LNCaP clone FGC (cell line): ENCODE measurements at regions not wholly inside any gene's neighbourhood (a gene's known extent, or its start where the extent isn't known, plus 50 kb on each side); places are given as distances from the start of the nearest gene placed in this dataset.

Source experiments
- DNase-seq: peaks from one replicate; pipeline ENCODE4 v3.0.0-alpha.2; 2011; ENCODE audit warnings: low read depth
- H3K4me3 ChIP-seq: 2 replicates; pipeline ENCODE4 v1.5.1; 2011; ENCODE audit warnings: mild to moderate bottlenecking, low read depth, low read length, control low read depth
- CTCF ChIP-seq: IDR thresholded peaks from 2 replicates; pipeline ENCODE4 v1.5.1; 2012; ENCODE audit warnings: mild to moderate bottlenecking; ENCODE audit not compliant: control insufficient read depth, insufficient read depth; ENCODE audit errors: extremely low read depth

- TF ChIP-seq CTCF = no peak
- DNase-seq = no peak
- H3K4me3 ChIP-seq = no peak overlapping the region
Observed at GRCh38 chr6:9095137-9095536, 659.8 kb upstream of the SLC35B3 start.

DNA sequence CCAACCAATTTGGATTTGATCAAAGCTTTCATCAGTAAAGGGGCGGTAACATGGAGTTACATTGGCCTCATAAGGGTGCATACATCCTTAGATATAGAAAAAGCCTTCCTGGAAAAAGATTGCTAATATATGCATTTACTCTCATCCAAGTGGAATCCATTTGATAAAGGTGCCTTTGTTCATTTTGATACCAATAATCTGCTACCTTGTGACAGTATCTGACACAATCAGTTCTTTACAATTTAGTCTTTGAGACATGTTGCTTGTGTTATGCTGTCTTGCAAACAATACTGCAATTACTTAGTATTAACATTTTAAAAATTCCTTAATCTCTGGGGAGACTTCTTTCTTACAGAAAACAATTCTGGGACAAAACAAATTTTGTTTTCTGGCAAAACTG, 654.4 kb upstream of the SLC35B3 start:
- H3K4me3 ChIP-seq = no peak overlapping the region
- TF ChIP-seq CTCF = no peak
- no peak for DNase-seq

- TF ChIP-seq CTCF = no peak
- no peak for DNase-seq
- H3K4me3 ChIP-seq = no peak overlapping the region
Observed at GRCh38 chr6:9087470-9087869, 652.1 kb upstream of the SLC35B3 start.

GRCh38 chr6:9086331-9086730, 651.0 kb upstream of the SLC35B3 start:
- TF ChIP-seq CTCF = no peak
- DNase-seq = no peak

GRCh38 chr6:9085709-9086070, 650.3 kb upstream of the SLC35B3 start:
- no peak for TF ChIP-seq CTCF
- no peak for DNase-seq
- H3K4me3 ChIP-seq = no peak overlapping the region

More at GRCh38 chr6:9086331-9086730, 651.0 kb upstream of the SLC35B3 start:
- H3K4me3 ChIP-seq = no peak overlapping the region

GRCh38 chr6:9085054-9085708, 649.8 kb upstream of the SLC35B3 start:
- TF ChIP-seq CTCF = no peak
- no peak overlapping the region for H3K4me3 ChIP-seq
- DNase-seq = no peak

DNA sequence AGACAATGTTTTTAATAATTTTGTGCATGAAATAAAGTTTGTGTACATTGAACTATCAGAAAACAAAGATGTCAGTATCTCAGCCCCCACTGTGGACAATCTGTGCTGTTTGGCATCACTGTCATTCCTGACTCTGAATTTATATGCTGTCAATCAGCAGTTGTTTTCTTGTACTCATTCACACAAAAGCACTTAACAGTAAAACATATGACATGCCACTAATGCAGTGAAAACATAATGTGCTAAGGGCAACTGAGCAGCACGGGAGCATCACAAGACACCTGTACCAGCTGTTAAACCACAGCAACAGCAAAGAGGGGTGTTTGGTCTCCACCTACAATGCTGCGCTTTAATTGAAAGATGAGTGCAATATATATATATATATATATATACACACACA, 647.8 kb upstream of the SLC35B3 start:
- no peak overlapping the region for H3K4me3 ChIP-seq
- DNase-seq = no peak
- TF ChIP-seq CTCF = no peak
